ENCODE measurements at regions not wholly inside any gene's neighbourhood (a gene's known extent, or its start where the extent isn't known, plus 50 kb on each side); places are given as distances from the start of the nearest gene placed in this dataset.

GRCh38 chr2:173611121-173611520 is 256.4 kb downstream of the CDCA7 start:
- Histone ChIP-seq H3K27me3 (ENCODE audit: insufficient read depth, low read depth, low read length) (no peaks in the 10 kb centered on the region), H3K79me2 (replicated peaks; ENCODE audit: insufficient read depth, low read length) (no peaks in the 10 kb centered on the region), H3K4me3 (ENCODE audit: low read length) (no peak overlapping the region), H3K9me2 (ENCODE audit: insufficient read depth, low read length) (no peaks in the 10 kb centered on the region), H2AFZ (ENCODE audit: low read depth, low read length) (no peak overlapping the region), H3F3A (ENCODE audit: insufficient read depth, low read length, poor library complexity, severe bottlenecking) (no peaks in the 10 kb centered on the region), H3K9ac (ENCODE audit: low read length) (no peak overlapping the region), H3K27ac (ENCODE audit: low read length) (no peak overlapping the region), H3K4me2 (ENCODE audit: low read length) (no peak overlapping the region), H4K20me1 (ENCODE audit: insufficient read depth) (no peaks in the 10 kb centered on the region), H3K9me3 (ENCODE audit: low read length) (no peaks in the 10 kb centered on the region), H3K36me3 (ENCODE audit: insufficient read depth, low read length) (no peaks in the 10 kb centered on the region)
- TF ChIP-seq EZH2 (IDR thresholded peaks at IDR 0.05; ENCODE audit: borderline replicate concordance, insufficient read depth, low read length, poor library complexity, severe bottlenecking) (no peak), MXI1 (conservative IDR thresholded peaks at IDR 0.05; ENCODE audit: poor library complexity, severe bottlenecking) (no peak), POLR2AphosphoS5 (IDR thresholded peaks at IDR 0.05) (no peak), TAF1 (IDR thresholded peaks at IDR 0.05; ENCODE audit: low read depth) (no peak), REST (IDR thresholded peaks at IDR 0.05; ENCODE audit: borderline replicate concordance) (no peak), EP300 (conservative IDR thresholded peaks at IDR 0.05; ENCODE audit: poor library complexity, severe bottlenecking) (no peak), RAD21 (conservative IDR thresholded peaks at IDR 0.05) (no peak), SMC3 (conservative IDR thresholded peaks at IDR 0.05; ENCODE audit: poor library complexity) (no peak), CTCF (IDR thresholded peaks at IDR 0.05; ENCODE audit: poor library complexity, severe bottlenecking) (no peak)

GRCh38 chr2:173612354-173612753 is 257.7 kb downstream of the CDCA7 start:
- Histone ChIP-seq H3K9me3 (ENCODE audit: low read length) (no peaks in the 10 kb centered on the region), H3K27ac (ENCODE audit: low read length) (no peak overlapping the region), H3K4me3 (ENCODE audit: low read length) (no peak overlapping the region), H3K9ac (ENCODE audit: low read length) (no peak overlapping the region), H3K4me2 (ENCODE audit: low read length) (no peak overlapping the region), H2AFZ (ENCODE audit: low read depth, low read length) (no peak overlapping the region), H3K9me2 (ENCODE audit: insufficient read depth, low read length) (no peaks in the 10 kb centered on the region), H4K20me1 (ENCODE audit: insufficient read depth) (no peaks in the 10 kb centered on the region), H3F3A (ENCODE audit: insufficient read depth, low read length, poor library complexity, severe bottlenecking) (no peaks in the 10 kb centered on the region), H3K27me3 (ENCODE audit: insufficient read depth, low read depth, low read length) (no peaks in the 10 kb centered on the region), H3K79me2 (replicated peaks; ENCODE audit: insufficient read depth, low read length) (no peaks in the 10 kb centered on the region), H3K36me3 (ENCODE audit: insufficient read depth, low read length) (no peaks in the 10 kb centered on the region)
- TF ChIP-seq CTCF (IDR thresholded peaks at IDR 0.05; ENCODE audit: poor library complexity, severe bottlenecking) (no peak), MXI1 (conservative IDR thresholded peaks at IDR 0.05; ENCODE audit: poor library complexity, severe bottlenecking) (no peak), REST (IDR thresholded peaks at IDR 0.05; ENCODE audit: borderline replicate concordance) (no peak), SMC3 (conservative IDR thresholded peaks at IDR 0.05; ENCODE audit: poor library complexity) (no peak), EZH2 (IDR thresholded peaks at IDR 0.05; ENCODE audit: borderline replicate concordance, insufficient read depth, low read length, poor library complexity, severe bottlenecking) (no peak), EP300 (conservative IDR thresholded peaks at IDR 0.05; ENCODE audit: poor library complexity, severe bottlenecking) (no peak), RAD21 (conservative IDR thresholded peaks at IDR 0.05) (no peak), POLR2AphosphoS5 (IDR thresholded peaks at IDR 0.05) (no peak), TAF1 (IDR thresholded peaks at IDR 0.05; ENCODE audit: low read depth) (no peak)

All from neural cell (in vitro differentiated cells).